ENCODE measurements at regions not wholly inside any gene's neighbourhood (a gene's known extent, or its start where the extent isn't known, plus 50 kb on each side); places are given as distances from the start of the nearest gene placed in this dataset.
A peak's percentile ranks its signal among the peaks of the same experiment; 100 is the strongest.

DNA sequence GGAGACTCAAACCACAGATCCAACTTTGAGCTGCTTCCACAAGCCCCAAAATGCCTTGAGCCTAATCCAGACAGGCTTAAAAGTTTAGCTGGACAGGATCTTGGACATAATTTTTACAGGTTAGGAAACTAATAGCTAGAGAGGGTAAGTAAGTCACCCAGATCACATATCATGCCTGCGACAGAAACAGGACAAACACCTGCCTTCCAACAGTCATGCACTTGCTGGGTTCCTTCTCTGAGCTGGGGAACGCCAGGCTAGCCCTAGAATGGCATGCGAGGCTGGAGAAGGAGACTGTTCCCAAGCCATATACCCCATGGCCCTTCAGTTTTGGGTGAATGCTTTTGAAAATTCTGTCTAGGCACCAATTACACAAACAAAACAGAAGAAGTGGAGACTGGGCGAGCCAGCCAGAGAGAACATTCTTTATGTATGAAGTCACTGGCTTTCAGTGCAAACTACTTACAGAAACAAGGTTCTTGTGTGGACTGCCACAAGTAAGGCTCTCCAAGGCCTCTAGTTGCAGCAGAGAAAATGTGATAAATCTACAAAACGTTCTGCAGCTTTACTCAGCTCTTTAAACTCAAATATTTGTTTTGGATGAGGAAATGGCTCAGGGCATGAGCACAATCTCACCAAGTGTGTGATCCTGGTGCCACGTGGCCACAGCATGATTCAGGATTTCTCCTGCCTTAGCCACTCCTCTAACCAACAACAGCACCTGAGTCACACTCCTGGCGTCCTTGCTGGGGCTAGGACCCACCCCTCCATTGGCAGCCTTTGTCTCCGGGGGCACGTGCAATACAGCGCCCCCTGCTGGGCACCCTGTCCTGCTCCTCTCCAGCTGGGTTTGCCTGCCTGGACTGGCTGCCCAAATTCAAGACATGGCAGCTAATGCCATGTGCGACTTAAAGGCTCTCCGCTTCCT lies 73.4 kb upstream of the UBL3 start:
- no peaks in the 10 kb centered on the region for H3K36me3 ChIP-seq (ENCODE audit: control insufficient read depth, insufficient read depth, low read length)
- TF ChIP-seq CTCF (IDR thresholded peaks at IDR 0.05), result peak; percentile 51
- peaks cover 7% of the 10 kb centered on the region for H3K4me1 ChIP-seq
- peak overlapping the region; percentile 15 for H3K27ac ChIP-seq
- no peaks in the 10 kb centered on the region for H3K27me3 ChIP-seq (ENCODE audit: control insufficient read depth, insufficient read depth, low read length)
- no peak overlapping the region for H3K9ac ChIP-seq
- no peak overlapping the region for H2AFZ ChIP-seq
- H3K4me3 ChIP-seq (ENCODE audit: low read depth, low read length), result no peak overlapping the region
- no peaks in the 10 kb centered on the region for H3K79me2 ChIP-seq
- peak overlapping the region; percentile 33 for H3K4me2 ChIP-seq (ENCODE audit: low read length)
- no peaks in the 10 kb centered on the region for H3K9me3 ChIP-seq (ENCODE audit: control insufficient read depth, low read length)

- Histone ChIP-seq H3K9me3 (ENCODE audit: control insufficient read depth, low read length) (no peaks in the 10 kb centered on the region), H3K4me2 (ENCODE audit: low read length) (no peak overlapping the region), H3K36me3 (ENCODE audit: control insufficient read depth, insufficient read depth, low read length) (no peaks in the 10 kb centered on the region), H3K4me1 (peaks cover 7% of the 10 kb centered on the region), H3K9ac (no peak overlapping the region), H3K27ac (no peak overlapping the region), H3K4me3 (ENCODE audit: low read depth, low read length) (no peak overlapping the region), H2AFZ (no peak overlapping the region), H3K79me2 (no peaks in the 10 kb centered on the region), H3K27me3 (ENCODE audit: control insufficient read depth, insufficient read depth, low read length) (no peaks in the 10 kb centered on the region)
- no peak for TF ChIP-seq CTCF (IDR thresholded peaks at IDR 0.05)
These were observed 72.5 kb upstream of the UBL3 start for GRCh38 chr13:29922896-29923295.

- no peak overlapping the region for H3K4me2 ChIP-seq (ENCODE audit: low read length)
- no peaks in the 10 kb centered on the region for H3K9me3 ChIP-seq (ENCODE audit: control insufficient read depth, low read length)
- no peak overlapping the region for H3K9ac ChIP-seq
- H3K4me3 ChIP-seq (ENCODE audit: low read depth, low read length), result no peak overlapping the region
- no peaks in the 10 kb centered on the region for H3K36me3 ChIP-seq (ENCODE audit: control insufficient read depth, insufficient read depth, low read length)
- no peaks in the 10 kb centered on the region for H3K27me3 ChIP-seq (ENCODE audit: control insufficient read depth, insufficient read depth, low read length)
- no peak for TF ChIP-seq CTCF (IDR thresholded peaks at IDR 0.05)
- H3K27ac ChIP-seq, result no peak overlapping the region
- no peak overlapping the region for H2AFZ ChIP-seq
- no peaks in the 10 kb centered on the region for H3K79me2 ChIP-seq
- H3K4me1 ChIP-seq, result peaks cover 7% of the 10 kb centered on the region
These were observed 71.9 kb upstream of the UBL3 start for GRCh38 chr13:29922281-29922821.

DNA sequence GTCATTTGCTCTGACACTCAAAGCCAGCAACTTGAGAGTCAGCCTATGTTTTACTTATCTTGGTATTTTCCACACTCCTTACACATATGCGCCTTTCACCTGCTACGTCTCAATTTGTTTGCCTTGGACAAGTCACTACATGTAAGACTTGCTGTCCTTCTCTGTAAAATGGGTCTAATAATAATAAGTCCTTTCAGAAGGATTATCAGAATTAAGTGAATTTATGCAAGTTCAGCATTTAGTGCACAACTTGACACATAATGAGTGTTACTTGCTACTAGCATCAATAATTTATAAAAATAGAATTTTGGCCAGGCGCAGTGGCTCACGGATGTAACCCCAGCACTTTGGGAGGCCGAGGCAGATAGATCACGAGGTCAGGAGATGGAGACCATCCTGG lies 71.1 kb upstream of the UBL3 start:
- no peaks in the 10 kb centered on the region for H3K79me2 ChIP-seq
- H3K4me2 ChIP-seq (ENCODE audit: low read length), result no peak overlapping the region
- H3K4me3 ChIP-seq (ENCODE audit: low read depth, low read length), result no peak overlapping the region
- no peak for TF ChIP-seq CTCF (IDR thresholded peaks at IDR 0.05)
- no peak overlapping the region for H2AFZ ChIP-seq
- no peak overlapping the region for H3K27ac ChIP-seq
- H3K27me3 ChIP-seq (ENCODE audit: control insufficient read depth, insufficient read depth, low read length), result no peaks in the 10 kb centered on the region
- H3K36me3 ChIP-seq (ENCODE audit: control insufficient read depth, insufficient read depth, low read length), result no peaks in the 10 kb centered on the region
- no peak overlapping the region for H3K9ac ChIP-seq
- H3K9me3 ChIP-seq (ENCODE audit: control insufficient read depth, low read length), result no peaks in the 10 kb centered on the region
- H3K4me1 ChIP-seq, result peaks cover 7% of the 10 kb centered on the region

Measured in parathyroid adenoma (tissue), 2 donors.